ENCODE measurements at regions not wholly inside any gene's neighbourhood (a gene's known extent, or its start where the extent isn't known, plus 50 kb on each side); places are given as distances from the start of the nearest gene placed in this dataset.

DNA sequence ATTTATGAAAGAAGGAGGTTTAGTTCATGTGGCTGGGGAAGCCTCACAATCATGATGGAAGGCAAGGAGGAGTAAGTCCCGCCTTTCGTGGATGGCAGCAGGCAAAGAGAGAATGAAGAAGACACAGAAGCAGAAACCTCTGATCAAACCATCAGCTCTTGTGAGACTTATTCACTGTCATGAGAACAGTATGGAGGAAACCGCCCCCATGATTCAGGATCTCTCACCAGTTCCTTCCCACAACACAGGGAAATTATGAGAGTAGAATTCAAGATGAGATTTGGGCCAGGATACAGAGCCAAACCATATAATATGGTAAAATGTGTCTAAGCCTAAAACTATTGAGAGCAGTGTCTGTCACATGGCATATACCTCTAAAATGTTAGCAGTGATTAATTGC, 503.8 kb upstream of the CCDC179 start:
- no peak overlapping the region for H3K27ac ChIP-seq
- no peaks in the 10 kb centered on the region for H3K36me3 ChIP-seq
- no peak for ATAC-seq
- TF ChIP-seq, protein P1, sequence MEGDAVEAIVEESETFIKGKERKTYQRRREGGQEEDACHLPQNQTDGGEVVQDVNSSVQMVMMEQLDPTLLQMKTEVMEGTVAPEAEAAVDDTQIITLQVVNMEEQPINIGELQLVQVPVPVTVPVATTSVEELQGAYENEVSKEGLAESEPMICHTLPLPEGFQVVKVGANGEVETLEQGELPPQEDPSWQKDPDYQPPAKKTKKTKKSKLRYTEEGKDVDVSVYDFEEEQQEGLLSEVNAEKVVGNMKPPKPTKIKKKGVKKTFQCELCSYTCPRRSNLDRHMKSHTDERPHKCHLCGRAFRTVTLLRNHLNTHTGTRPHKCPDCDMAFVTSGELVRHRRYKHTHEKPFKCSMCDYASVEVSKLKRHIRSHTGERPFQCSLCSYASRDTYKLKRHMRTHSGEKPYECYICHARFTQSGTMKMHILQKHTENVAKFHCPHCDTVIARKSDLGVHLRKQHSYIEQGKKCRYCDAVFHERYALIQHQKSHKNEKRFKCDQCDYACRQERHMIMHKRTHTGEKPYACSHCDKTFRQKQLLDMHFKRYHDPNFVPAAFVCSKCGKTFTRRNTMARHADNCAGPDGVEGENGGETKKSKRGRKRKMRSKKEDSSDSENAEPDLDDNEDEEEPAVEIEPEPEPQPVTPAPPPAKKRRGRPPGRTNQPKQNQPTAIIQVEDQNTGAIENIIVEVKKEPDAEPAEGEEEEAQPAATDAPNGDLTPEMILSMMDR (IDR thresholded peaks at IDR 0.05) = no peak
- TF ChIP-seq POLR2A (IDR thresholded peaks at IDR 0.05) = no peak
- H3K9me3 ChIP-seq = peaks cover 0 to 2% (median 0%) of the 10 kb centered on the region in 12 donors
- intact Hi-C loops (cut with DNase I) = no loop called here
- WGBS, 4 donors = 85 to 91% (median 86%) methylated on average over 3 of the region's 3 CpGs
- no peaks in the 10 kb centered on the region for H3K4me1 ChIP-seq
- H3K27me3 ChIP-seq = no peaks in the 10 kb centered on the region
- DNase-seq = no peak
- no peak overlapping the region for H3K4me3 ChIP-seq

DNA sequence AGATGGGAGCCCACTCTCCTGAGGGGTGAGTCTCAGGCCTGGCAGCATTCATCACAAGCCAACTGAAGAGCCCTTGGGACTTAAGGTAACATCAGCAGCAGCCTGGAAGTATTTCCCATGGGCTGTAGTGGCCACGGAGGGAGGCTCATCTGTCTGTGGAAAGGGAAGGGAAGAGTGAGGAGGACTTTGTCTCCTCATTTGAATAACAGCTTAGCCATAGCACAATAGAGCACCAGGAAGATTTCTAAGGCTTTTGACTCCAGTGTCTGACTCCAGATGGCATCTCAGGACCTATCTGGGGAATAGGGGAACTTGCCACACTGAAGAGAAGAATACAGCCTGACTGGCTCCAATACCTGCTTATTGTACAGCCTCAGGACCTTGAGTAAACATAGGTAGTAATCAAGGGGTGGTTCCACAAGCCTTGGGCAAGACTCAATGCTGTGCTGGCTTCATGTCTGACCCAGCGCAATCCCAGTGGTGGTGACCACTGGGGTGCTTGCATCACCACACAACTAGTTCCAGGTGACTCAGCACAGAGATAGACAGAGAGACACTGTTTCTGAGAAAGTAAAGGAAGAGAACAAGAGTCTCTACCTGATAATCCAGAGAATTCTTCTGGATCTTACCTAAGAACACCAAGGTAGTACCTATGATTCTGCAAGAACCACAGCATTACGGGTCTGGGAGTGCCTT, 510.5 kb upstream of the CCDC179 start:
- 56 to 77% (median 71%) methylated on average over 3 of the region's 3 CpGs for WGBS, 4 donors
- no peaks in the 10 kb centered on the region for H3K27me3 ChIP-seq
- no peak overlapping the region for H3K27ac ChIP-seq
- H3K9me3 ChIP-seq = peaks cover 0 to 26% (median 2%) of the 10 kb centered on the region in 12 donors
- TF ChIP-seq POLR2A (IDR thresholded peaks at IDR 0.05) = no peak
- H3K4me3 ChIP-seq = no peak overlapping the region
- no peak for ATAC-seq
- intact Hi-C loops (cut with DNase I) = loop anchor here in 1 of 10 donors (5.0 kb wide), 1 partner anchor 52 kb away; no protein-coding TSS in a partner anchor
- H3K36me3 ChIP-seq = no peaks in the 10 kb centered on the region
- H3K4me1 ChIP-seq = no peaks in the 10 kb centered on the region
- no peak for DNase-seq

DNA sequence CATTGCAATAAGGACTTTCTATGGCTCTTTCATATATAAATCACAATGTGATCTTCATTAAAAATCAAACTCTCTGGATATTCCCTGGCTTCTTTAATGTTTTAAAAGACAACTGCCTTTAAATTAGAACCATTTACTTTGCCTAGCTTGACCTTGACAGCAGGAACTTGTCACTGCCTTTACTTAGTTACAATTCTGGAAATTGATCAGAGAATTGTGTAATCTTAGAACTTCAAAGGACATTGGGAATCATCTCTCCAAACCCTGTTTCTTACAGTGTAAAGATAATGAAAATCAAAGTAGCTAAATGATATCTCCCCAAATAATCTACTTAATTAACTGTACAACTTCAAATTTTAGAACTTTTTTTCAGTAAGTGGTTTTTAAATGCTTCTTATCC, 517.6 kb upstream of the CCDC179 start:
- TF ChIP-seq, protein P1 (IDR thresholded peaks at IDR 0.05) = no peak
- no peak for TF ChIP-seq POLR2A (IDR thresholded peaks at IDR 0.05)
- peaks cover 0 to 7% (median 0%) of the 10 kb centered on the region in 12 donors for H3K9me3 ChIP-seq
- H3K27ac ChIP-seq = no peak overlapping the region
- DNase-seq (no peak), ATAC-seq (no peak)
- H3K27me3 ChIP-seq = no peaks in the 10 kb centered on the region
- H3K36me3 ChIP-seq = no peaks in the 10 kb centered on the region
- no peak overlapping the region for H3K4me3 ChIP-seq
- no peaks in the 10 kb centered on the region for H3K4me1 ChIP-seq
- intact Hi-C loops (cut with DNase I) = no loop called here

DNA sequence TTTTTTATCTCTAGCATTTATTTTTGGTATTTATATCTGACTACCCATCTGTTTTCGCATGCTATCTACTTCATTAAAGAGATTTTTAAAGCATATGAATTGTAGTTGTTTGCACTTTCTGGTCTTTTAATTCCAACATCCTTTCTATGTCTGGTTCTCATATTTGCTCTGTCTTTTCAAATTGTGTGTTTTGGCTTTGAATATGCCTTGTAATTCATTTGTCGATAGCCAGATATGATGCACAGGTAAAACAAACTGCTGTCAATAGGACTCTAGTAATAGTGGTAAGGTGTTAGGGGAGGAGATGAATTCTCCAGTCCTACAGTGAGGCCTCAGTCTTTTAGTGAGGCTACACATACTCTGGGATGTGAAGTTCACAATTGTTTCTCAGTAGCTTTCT, 530.8 kb upstream of the CCDC179 start:
- H3K4me3 ChIP-seq = no peak overlapping the region
- WGBS, 4 donors = 45 to 92% (median 66%) methylated on average over 2 of the region's 2 CpGs
- intact Hi-C loops (cut with DNase I) = no loop called here
- no peaks in the 10 kb centered on the region for H3K27me3 ChIP-seq
- DNase-seq (no peak), ATAC-seq (no peak)
- no peaks in the 10 kb centered on the region for H3K4me1 ChIP-seq
- H3K36me3 ChIP-seq = no peaks in the 10 kb centered on the region
- no peak overlapping the region for H3K27ac ChIP-seq
- no peaks in the 10 kb centered on the region for H3K9me3 ChIP-seq
- TF ChIP-seq POLR2A (IDR thresholded peaks at IDR 0.05) = no peak
- TF ChIP-seq, protein P1 (IDR thresholded peaks at IDR 0.05) = no peak

DNA sequence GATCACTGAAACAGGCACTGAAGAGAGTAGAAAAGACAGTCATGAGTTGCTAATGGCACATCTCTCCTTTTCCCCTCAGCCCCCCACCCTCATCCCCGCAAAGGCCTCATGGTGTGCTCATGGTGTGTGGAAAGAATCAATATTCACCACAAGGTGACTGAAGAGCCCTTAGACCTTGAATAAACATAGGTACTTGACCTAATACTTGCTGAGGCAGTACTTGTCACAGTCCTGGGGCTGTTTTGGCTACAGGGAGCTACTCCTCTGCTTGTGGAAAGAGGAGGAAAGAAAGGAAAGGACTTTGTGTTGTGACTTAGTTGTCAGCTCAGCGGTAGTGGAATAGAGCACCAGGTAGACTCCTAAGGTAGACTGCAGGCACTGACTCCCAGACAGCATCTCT, 537.8 kb upstream of the CCDC179 start:
- Histone ChIP-seq H3K36me3 (no peaks in the 10 kb centered on the region), H3K4me3 (no peak overlapping the region), H3K27me3 (no peaks in the 10 kb centered on the region), H3K9me3 (no peaks in the 10 kb centered on the region), H3K27ac (no peak overlapping the region), H3K4me1 (no peaks in the 10 kb centered on the region)
- ATAC-seq = no peak
- intact Hi-C loops (cut with DNase I) = no loop called here
- 83 to 92% (median 89%) methylated on average over 2 of the region's 2 CpGs for WGBS, 4 donors
- DNase-seq = no peak
- no peak for TF ChIP-seq POLR2A (IDR thresholded peaks at IDR 0.05)
- TF ChIP-seq, protein P1 (IDR thresholded peaks at IDR 0.05) = no peak
